B cell (primary cell): ENCODE measurements at regions not wholly inside any gene's neighbourhood (a gene's known extent, or its start where the extent isn't known, plus 50 kb on each side); places are given as distances from the start of the nearest gene placed in this dataset.

Experiments
- ATAC-seq: fragments of 200-7000 bp; cut with Tn5 transposase; one replicate; pipeline ENCODE4 v1.10.0; 2021; ENCODE audit warnings: low read depth, mild to moderate bottlenecking, moderate number of reproducible peaks, moderate library complexity
- CTCF ChIA-PET: fragments of 350-600 bp; sonication (Branson Sonifier 250); formaldehyde crosslinking; loops from one replicate; lab custom pipeline; 2021; ENCODE audit warnings: antibody characterized with exemption, inconsistent platforms; lab: Charles Lee
- POLR2A ChIA-PET: fragments of 350-600 bp; sonication (Branson Sonifier 250); formaldehyde crosslinking; loops from one replicate; lab custom pipeline; 2021; ENCODE audit warnings: antibody characterized with exemption; lab: Charles Lee
- DNase-seq: peaks from one replicate; pipeline ENCODE4 v3.0.0; 2013
- H2AFZ ChIP-seq: 2 replicates; pipeline ENCODE4 v1.6.1; 2012; ENCODE audit warnings: mild to moderate bottlenecking, low read depth, low read length; ENCODE audit not compliant: insufficient read depth, poor library complexity, severe bottlenecking
- H3K27ac ChIP-seq, 2 donors: 1 replicate in 1 of 2; 2 replicates in 1 of 2; pipeline ENCODE4 v1.5.1; 2012 to 2013; ENCODE audit warnings: low read length in 2 of 2, mild to moderate bottlenecking in 2 of 2, moderate library complexity in 1 of 2
- H3K27me3 ChIP-seq, 4 experiments: fragments of 200-600 bp in 1 of 4; sonication (generic) in 1 of 4; replicated peaks in 1 of 4; 1 replicate in 2 of 4; 2 replicates in 2 of 4; pipeline versions ENCODE4 v1.6.1 to v1.7.0; 2013 to 2016; ENCODE audit warnings: low read length in 3 of 4, mild to moderate bottlenecking in 2 of 4, mixed read lengths in 1 of 4, moderate library complexity in 1 of 4; ENCODE audit not compliant: insufficient read depth in 4 of 4, control insufficient read depth in 3 of 4; ENCODE audit errors: control extremely low read depth in 1 of 4
- H3K36me3 ChIP-seq, 2 experiments: replicated peaks in 1 of 2; 1 replicate in 1 of 2; 2 replicates in 1 of 2; pipeline versions ENCODE4 v1.6.1 to v1.7.1; 2013; ENCODE audit warnings: low read length in 1 of 2; ENCODE audit not compliant: insufficient read depth in 2 of 2, control insufficient read depth in 1 of 2; ENCODE audit errors: control extremely low read depth in 1 of 2, extremely low read depth in 1 of 2
- H3K4me1 ChIP-seq, 2 donors: fragments of 200-600 bp in 1 of 2; sonication (generic) in 1 of 2; 1 replicate in 1 of 2; 2 replicates in 1 of 2; pipeline versions ENCODE4 v1.5.1 to v1.6.1; 2013 to 2017; ENCODE audit warnings: low read length in 2 of 2; ENCODE audit not compliant: control insufficient read depth in 2 of 2, insufficient read depth in 2 of 2
- H3K4me2 ChIP-seq: replicated peaks from 2 replicates; pipeline ENCODE3; 2012; ENCODE audit warnings: mild to moderate bottlenecking, low read depth, low read length; ENCODE audit not compliant: poor library complexity, severe bottlenecking
- H3K4me3 ChIP-seq, 5 experiments: fragments of 200-600 bp in 1 of 5; sonication (generic) in 1 of 5; 1 replicate in 3 of 5; 2 replicates in 2 of 5; pipeline versions ENCODE4 v1.5.1 to v1.7.0; 2011 to 2016; ENCODE audit warnings: low read length in 4 of 5, mild to moderate bottlenecking in 4 of 5, low read depth in 2 of 5, control low read depth in 1 of 5, moderate library complexity in 1 of 5; ENCODE audit not compliant: insufficient read depth in 1 of 5; ENCODE audit errors: control extremely low read depth in 1 of 5, extremely low read depth in 1 of 5
- H3K79me2 ChIP-seq: fragments of 200-600 bp; sonication (generic); one replicate; pipeline ENCODE4 v1.6.0; 2016; ENCODE audit warnings: low read length; ENCODE audit not compliant: control insufficient read depth, insufficient read depth
- H3K9ac ChIP-seq: fragments of 200-600 bp; sonication (generic); 2 replicates; pipeline ENCODE4 v1.6.1; 2017; ENCODE audit warnings: mild to moderate bottlenecking, low read length, moderate library complexity
- H3K9me3 ChIP-seq, 3 donors: one replicate each; pipeline versions ENCODE4 v1.6.1 to v1.7.1; 2013; ENCODE audit warnings: low read length in 2 of 3; ENCODE audit not compliant: control insufficient read depth in 2 of 3, insufficient read depth in 1 of 3; ENCODE audit errors: control extremely low read depth in 1 of 3
- H4K20me1 ChIP-seq: 2 replicates; pipeline ENCODE4 v1.6.0; 2012; ENCODE audit warnings: mild to moderate bottlenecking, low read length; ENCODE audit not compliant: insufficient read depth, control insufficient read depth, poor library complexity, severe bottlenecking
- H3K27ac Mint-ChIP-seq: one replicate; pipeline ENCODE4 v1.8.0; 2021; ENCODE audit warnings: mixed read lengths
- H3K27me3 Mint-ChIP-seq: one replicate; pipeline ENCODE4 v1.8.0; 2021; ENCODE audit warnings: mixed read lengths
- H3K4me1 Mint-ChIP-seq: one replicate; pipeline ENCODE4 v1.8.0; 2021; ENCODE audit warnings: mixed read lengths
- H3K4me3 Mint-ChIP-seq: one replicate; pipeline ENCODE4 v1.8.0; 2021; ENCODE audit warnings: mixed read lengths
- H3K9me3 Mint-ChIP-seq: one replicate; pipeline ENCODE4 v1.8.0; 2022; ENCODE audit warnings: mixed read lengths; ENCODE audit not compliant: insufficient read depth
- CTCF ChIP-seq: fragments of 200-600 bp; IDR thresholded peaks from one replicate; pipeline ENCODE4 v1.8.0; 2022; ENCODE audit warnings: antibody characterized with exemption, mild to moderate bottlenecking
- EZH2 ChIP-seq: IDR thresholded peaks from 2 replicates; pipeline ENCODE4 v1.6.1; 2012; ENCODE audit warnings: borderline replicate concordance, low read depth, mild to moderate bottlenecking, moderate library complexity, low read length; ENCODE audit not compliant: insufficient read depth, poor library complexity, severe bottlenecking
- WGBS: methylation state at CpG from one replicate; pipeline ENCODE4 v1.1.5; 2013; ENCODE audit warnings: missing lambda C conversion rate; ENCODE audit not compliant: insufficient coverage; 5-methylcytosine and 5-hydroxymethylcytosine counted together
- intact Hi-C: fragments of 100-400 bp; cut with micrococcal nuclease; formaldehyde crosslinking; loops from one replicate; pipeline ENCODE4 v1.10.0; 2022

DNA sequence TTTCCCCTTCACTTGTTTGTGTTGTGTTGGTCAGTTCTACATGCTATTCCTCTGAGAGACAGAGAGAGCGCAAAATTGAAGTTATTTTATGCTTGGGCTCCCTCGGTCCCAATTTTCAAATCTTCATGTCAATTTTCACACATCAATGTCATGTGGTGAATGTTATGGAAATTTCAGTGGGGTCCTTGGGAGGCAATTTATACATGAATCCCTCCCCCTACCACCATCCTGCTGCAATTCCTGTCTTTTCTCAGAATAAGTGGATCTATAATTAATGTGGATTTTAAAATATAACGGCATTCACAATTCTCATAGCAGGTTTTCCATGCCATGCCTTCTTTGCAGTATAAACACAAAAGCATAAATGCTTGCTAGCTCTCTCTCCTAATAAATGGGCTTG, 499.9 kb downstream of the MCTP2 start:
- H3K4me3 Mint-ChIP-seq = no peak overlapping the region
- no peak for TF ChIP-seq CTCF
- TF ChIP-seq EZH2 = no peak
- no peaks in the 10 kb centered on the region for H3K4me1 ChIP-seq
- no peaks in the 10 kb centered on the region for H3K36me3 ChIP-seq
- no peak for DNase-seq
- no peaks in the 10 kb centered on the region for H3K9me3 Mint-ChIP-seq
- H3K27ac Mint-ChIP-seq = no peak overlapping the region
- no peaks in the 10 kb centered on the region for H4K20me1 ChIP-seq
- WGBS = no CpG with 5 or more reads among the region's 3 CpGs
- H3K9ac ChIP-seq = no peak overlapping the region
- H2AFZ ChIP-seq = no peak overlapping the region
- no peaks in the 10 kb centered on the region for H3K4me1 Mint-ChIP-seq
- H3K79me2 ChIP-seq = no peaks in the 10 kb centered on the region
- ATAC-seq = no peak
- H3K4me3 ChIP-seq = no peak overlapping the region
- intact Hi-C loops = no loop called here
- ChIA-PET CTCF (no interaction called here), POLR2A (no interaction called here)
- no peaks in the 10 kb centered on the region for H3K27me3 ChIP-seq
- no peak overlapping the region for H3K27ac ChIP-seq
- H3K9me3 ChIP-seq = no peaks in the 10 kb centered on the region
- peaks cover 9% of the 10 kb centered on the region for H3K27me3 Mint-ChIP-seq
- H3K4me2 ChIP-seq = no peak overlapping the region

- Histone ChIP-seq H3K4me3 (no peak overlapping the region), H3K9ac (no peak overlapping the region), H2AFZ (no peak overlapping the region), H3K4me2 (no peak overlapping the region), H3K9me3 (peaks cover 0 to 4% (median 0%) of the 10 kb centered on the region in 3 donors), H3K36me3 (no peaks in the 10 kb centered on the region), H3K79me2 (no peaks in the 10 kb centered on the region), H3K27me3 (no peaks in the 10 kb centered on the region), H3K27ac (no peak overlapping the region), H3K4me1 (no peaks in the 10 kb centered on the region), H4K20me1 (no peaks in the 10 kb centered on the region)
- WGBS = no CpG with 5 or more reads among the region's 1 CpG
- Mint-ChIP-seq H3K4me1 (no peaks in the 10 kb centered on the region), H3K9me3 (no peaks in the 10 kb centered on the region), H3K4me3 (no peak overlapping the region), H3K27ac (no peak overlapping the region), H3K27me3 (peaks cover 5% of the 10 kb centered on the region)
- ChIA-PET POLR2A (no interaction called here), CTCF (no interaction called here)
- intact Hi-C loops = no loop called here
- no peak for ATAC-seq
- TF ChIP-seq EZH2 (no peak), CTCF (no peak)
- no peak for DNase-seq
These were observed 503.1 kb downstream of the MCTP2 start for GRCh38 chr15:94734460-94734859.
